ENCODE measurements at regions not wholly inside any gene's neighbourhood (a gene's known extent, or its start where the extent isn't known, plus 50 kb on each side); places are given as distances from the start of the nearest gene placed in this dataset.

- intact Hi-C loops (cut with DNase I; ENCODE audit: low total_unique reads): no loop called here
- Histone ChIP-seq H3K4me3 (no peak overlapping the region), H3K27me3 (replicated peaks in 1 of 7) (peaks cover 0 to 11% (median 0%) of the 10 kb centered on the region in 7 donors), H3K27ac (no peak overlapping the region), H3K4me1 (no peaks in the 10 kb centered on the region), H3K9me3 (peaks cover 0 to 7% (median 0%) of the 10 kb centered on the region in 8 donors), H3K36me3 (no peaks in the 10 kb centered on the region)
- TF ChIP-seq CTCF (IDR thresholded peaks at IDR 0.05 in 8 of 11, conservative IDR thresholded peaks at IDR 0.05 in 3 of 11) (no peak), POLR2AphosphoS5 (IDR thresholded peaks at IDR 0.05) (no peak), POLR2A (IDR thresholded peaks at IDR 0.05) (no peak)
- WGBS, 5 donors: 27 to 60% (median 59%) methylated on average over 1 to 2 of the region's 2 CpGs
- DNase-seq: no peak
Observed at GRCh38 chr3:180854887-180855286, 57.6 kb upstream of the FXR1 start.

GRCh38 chr3:180855364-180855763, 57.1 kb upstream of the FXR1 start:
- Histone ChIP-seq H3K4me1 (no peaks in the 10 kb centered on the region), H3K9me3 (peaks cover 0 to 7% (median 0%) of the 10 kb centered on the region in 8 donors), H3K27me3 (replicated peaks in 1 of 7) (peaks cover 0 to 7% (median 0%) of the 10 kb centered on the region in 7 donors), H3K27ac (no peak overlapping the region), H3K36me3 (no peaks in the 10 kb centered on the region), H3K4me3 (no peak overlapping the region)
- 6 to 22% (median 7%) methylated on average over 2 of the region's 2 CpGs for WGBS, 5 donors
- DNase-seq: no peak
- intact Hi-C loops (cut with DNase I; ENCODE audit: low total_unique reads): no loop called here
- no peak for TF ChIP-seq POLR2A (IDR thresholded peaks at IDR 0.05)
- TF ChIP-seq CTCF (IDR thresholded peaks at IDR 0.05 in 8 of 11, conservative IDR thresholded peaks at IDR 0.05 in 3 of 11): no peak
- no peak for TF ChIP-seq POLR2AphosphoS5 (IDR thresholded peaks at IDR 0.05)

- Histone ChIP-seq H3K27me3 (replicated peaks in 1 of 7) (peaks cover 0 to 5% (median 0%) of the 10 kb centered on the region in 7 donors), H3K4me3 (no peak overlapping the region), H3K9me3 (peaks cover 0 to 7% (median 0%) of the 10 kb centered on the region in 8 donors), H3K36me3 (no peaks in the 10 kb centered on the region), H3K4me1 (no peaks in the 10 kb centered on the region), H3K27ac (no peak overlapping the region)
- TF ChIP-seq CTCF (IDR thresholded peaks at IDR 0.05 in 8 of 11, conservative IDR thresholded peaks at IDR 0.05 in 3 of 11): no peak
- no peak for TF ChIP-seq POLR2A (IDR thresholded peaks at IDR 0.05)
- TF ChIP-seq POLR2AphosphoS5 (IDR thresholded peaks at IDR 0.05): no peak
- no peak for DNase-seq
- 51 to 90% (median 85%) methylated on average over 3 of the region's 3 CpGs for WGBS, 5 donors
- intact Hi-C loops (cut with DNase I; ENCODE audit: low total_unique reads): no loop called here
Observed at GRCh38 chr3:180855956-180856355, 56.5 kb upstream of the FXR1 start.

DNA sequence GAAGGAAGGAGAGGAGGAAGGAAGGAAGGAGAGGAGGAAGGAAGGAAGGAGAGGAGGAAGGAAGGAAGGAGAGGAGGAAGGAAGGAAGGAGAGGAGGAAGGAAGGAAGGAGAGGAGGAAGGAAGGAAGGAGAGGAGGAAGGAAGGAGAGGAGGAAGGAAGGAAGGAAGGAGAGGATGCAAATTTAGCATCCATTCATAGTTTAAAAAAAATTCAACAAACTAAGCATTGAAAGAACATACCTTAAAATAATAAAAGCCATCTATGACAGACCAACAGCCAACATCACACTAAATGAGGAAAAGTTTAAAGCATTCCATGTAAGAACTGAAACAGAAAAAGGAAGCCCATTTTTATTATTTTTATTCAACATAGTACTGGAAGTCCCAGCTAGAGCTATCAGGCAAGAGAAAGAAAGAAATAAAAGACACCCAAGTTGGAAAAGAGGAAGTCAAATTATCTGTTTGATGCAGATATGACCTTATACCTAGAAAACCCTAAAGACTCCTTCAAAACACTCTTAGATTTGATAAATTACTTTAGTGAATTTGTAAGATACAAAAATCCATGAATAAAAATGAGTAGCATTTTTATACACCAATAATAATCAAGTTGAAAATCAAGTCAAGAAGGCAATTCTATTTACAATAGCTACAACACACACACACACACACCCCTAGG, 52.2 kb upstream of the FXR1 start:
- Histone ChIP-seq H3K36me3 (no peaks in the 10 kb centered on the region), H3K4me1 (no peaks in the 10 kb centered on the region), H3K27me3 (replicated peaks in 1 of 7) (no peaks in the 10 kb centered on the region), H3K4me3 (no peak overlapping the region), H3K9me3 (peaks cover 0 to 7% (median 0%) of the 10 kb centered on the region in 8 donors), H3K27ac (no peak overlapping the region)
- no peak for TF ChIP-seq POLR2A (IDR thresholded peaks at IDR 0.05)
- no peak for TF ChIP-seq POLR2AphosphoS5 (IDR thresholded peaks at IDR 0.05)
- no peak for TF ChIP-seq CTCF (IDR thresholded peaks at IDR 0.05 in 8 of 11, conservative IDR thresholded peaks at IDR 0.05 in 3 of 11)
- DNase-seq: no peak
- intact Hi-C loops (cut with DNase I; ENCODE audit: low total_unique reads): no loop called here
